D721Med (cell line): ENCODE measurements at regions not wholly inside any gene's neighbourhood (a gene's known extent, or its start where the extent isn't known, plus 50 kb on each side); places are given as distances from the start of the nearest gene placed in this dataset.

ENCODE experiments used
- DNase-seq: peaks from one replicate; pipeline ENCODE4 v3.0.0; 2011; ENCODE audit warnings: low spot score; ENCODE audit not compliant: insufficient read length
- FAIRE-seq: peaks from 2 replicates; lab custom pipeline; 2011; peaks lifted over from hg19 to GRCh38; lab: Jason Lieb, UNC
- TF ChIP-seq, protein P1 (sequence below): IDR thresholded peaks from 2 replicates; pipeline ENCODE4 v1.5.1; 2012; ENCODE audit warnings: mild to moderate bottlenecking, control low read depth; ENCODE audit not compliant: insufficient read depth; ENCODE audit errors: missing control alignments

DNA sequence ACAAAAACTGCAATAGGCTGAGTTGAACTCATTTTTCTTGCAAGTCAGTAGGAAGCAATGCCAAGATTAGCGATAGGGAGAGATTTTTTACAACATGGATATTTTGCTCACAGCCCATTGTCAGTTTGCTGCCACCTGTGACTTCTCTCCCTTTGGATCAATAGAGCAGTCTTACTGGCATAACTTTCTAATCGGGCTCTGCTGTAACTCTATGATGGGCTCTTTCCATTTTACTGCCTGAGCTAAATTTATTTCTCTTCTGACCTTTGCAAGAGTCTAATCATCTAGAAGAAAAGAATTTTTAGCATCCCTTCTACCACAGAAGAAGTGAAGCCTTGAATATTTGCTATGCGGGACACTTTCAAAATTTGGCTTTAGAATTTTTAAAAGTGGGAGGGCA, 53.6 kb upstream of the SGCD start:
- FAIRE-seq, result no peak
- DNase-seq, result no peak
- TF ChIP-seq, protein P1, sequence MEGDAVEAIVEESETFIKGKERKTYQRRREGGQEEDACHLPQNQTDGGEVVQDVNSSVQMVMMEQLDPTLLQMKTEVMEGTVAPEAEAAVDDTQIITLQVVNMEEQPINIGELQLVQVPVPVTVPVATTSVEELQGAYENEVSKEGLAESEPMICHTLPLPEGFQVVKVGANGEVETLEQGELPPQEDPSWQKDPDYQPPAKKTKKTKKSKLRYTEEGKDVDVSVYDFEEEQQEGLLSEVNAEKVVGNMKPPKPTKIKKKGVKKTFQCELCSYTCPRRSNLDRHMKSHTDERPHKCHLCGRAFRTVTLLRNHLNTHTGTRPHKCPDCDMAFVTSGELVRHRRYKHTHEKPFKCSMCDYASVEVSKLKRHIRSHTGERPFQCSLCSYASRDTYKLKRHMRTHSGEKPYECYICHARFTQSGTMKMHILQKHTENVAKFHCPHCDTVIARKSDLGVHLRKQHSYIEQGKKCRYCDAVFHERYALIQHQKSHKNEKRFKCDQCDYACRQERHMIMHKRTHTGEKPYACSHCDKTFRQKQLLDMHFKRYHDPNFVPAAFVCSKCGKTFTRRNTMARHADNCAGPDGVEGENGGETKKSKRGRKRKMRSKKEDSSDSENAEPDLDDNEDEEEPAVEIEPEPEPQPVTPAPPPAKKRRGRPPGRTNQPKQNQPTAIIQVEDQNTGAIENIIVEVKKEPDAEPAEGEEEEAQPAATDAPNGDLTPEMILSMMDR, result no peak

DNA sequence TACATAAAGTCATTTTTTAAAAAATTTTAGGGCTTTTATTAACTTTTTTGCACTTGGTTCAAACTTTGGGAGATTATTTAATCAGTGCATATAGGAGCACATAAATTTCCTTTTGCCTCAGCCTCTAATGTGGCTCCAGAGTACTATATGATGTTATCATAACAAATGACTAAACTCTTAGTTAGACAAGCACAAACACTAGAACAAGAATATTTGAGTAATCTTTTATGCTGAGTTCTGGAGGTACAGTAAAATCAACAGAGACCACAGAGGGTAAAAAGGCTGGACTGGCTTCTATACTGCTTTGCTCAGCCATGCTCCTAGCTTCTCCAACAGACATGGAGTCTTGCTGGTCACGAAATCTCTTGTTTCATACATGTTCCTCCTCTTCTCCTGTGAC, 52.5 kb upstream of the SGCD start:
- TF ChIP-seq, protein P1, result no peak
- DNase-seq (no peak), FAIRE-seq (no peak)
